Neural cell (in vitro differentiated cells): ENCODE measurements at regions not wholly inside any gene's neighbourhood (a gene's known extent, or its start where the extent isn't known, plus 50 kb on each side); places are given as distances from the start of the nearest gene placed in this dataset.

Experiments
- H2AFZ ChIP-seq: fragments of 200-600, 300-800 bp; sonication (generic), shearing (Covaris generic); 2 replicates; pipeline ENCODE4 v1.6.0; 2014; ENCODE audit warnings: low read depth, mild to moderate bottlenecking, antibody characterized with exemption, low read length, moderate library complexity
- H3F3A ChIP-seq: fragments of 200-600 bp; shearing (Covaris generic); 2 replicates; pipeline ENCODE4 v1.6.1; 2016; ENCODE audit warnings: mild to moderate bottlenecking, moderate library complexity, mixed read lengths, antibody characterized with exemption, low read length; ENCODE audit not compliant: insufficient read depth, poor library complexity, severe bottlenecking
- H3K27ac ChIP-seq: fragments of 200-600, 300-800 bp; sonication (generic), shearing (Covaris generic); 2 replicates; pipeline ENCODE4 v1.5.1; 2014; ENCODE audit warnings: mild to moderate bottlenecking, low read length, moderate library complexity
- H3K27me3 ChIP-seq: fragments of 300-800, 200-600 bp; sonication (generic), shearing (Covaris generic); 2 replicates; pipeline ENCODE4 v1.6.0; 2014; ENCODE audit warnings: mild to moderate bottlenecking, low read depth, low read length, moderate library complexity; ENCODE audit not compliant: insufficient read depth
- H3K36me3 ChIP-seq: fragments of 300-800, 200-600 bp; sonication (generic), shearing (Covaris generic); 2 replicates; pipeline ENCODE4 v1.5.1; 2014; ENCODE audit warnings: mild to moderate bottlenecking, antibody characterized with exemption, low read length, moderate library complexity; ENCODE audit not compliant: insufficient read depth
- H3K4me2 ChIP-seq: fragments of 300-800, 200-600 bp; sonication (generic), shearing (Covaris generic); 2 replicates; pipeline ENCODE4 v1.6.0; 2014; ENCODE audit warnings: mild to moderate bottlenecking, low read length
- H3K4me3 ChIP-seq: fragments of 300-800, 200-600 bp; sonication (generic), shearing (Covaris generic); 2 replicates; pipeline ENCODE4 v1.5.1; 2014; ENCODE audit warnings: mild to moderate bottlenecking, low read length, moderate library complexity
- H3K79me2 ChIP-seq: fragments of 200-600 bp; shearing (Covaris generic); replicated peaks from 2 replicates; pipeline ENCODE4 v1.6.0; 2014; ENCODE audit warnings: mild to moderate bottlenecking, low read length, moderate library complexity; ENCODE audit not compliant: insufficient read depth
- H3K9ac ChIP-seq: fragments of 300-800, 200-600 bp; sonication (generic), shearing (Covaris generic); 2 replicates; pipeline ENCODE4 v1.6.1; 2016; ENCODE audit warnings: mild to moderate bottlenecking, low read length, mixed read lengths
- H3K9me2 ChIP-seq: fragments of 200-600 bp; shearing (Covaris generic); 2 replicates; pipeline ENCODE4 v1.6.1; 2016; ENCODE audit warnings: mild to moderate bottlenecking, low read length, mixed read lengths; ENCODE audit not compliant: insufficient read depth
- H3K9me3 ChIP-seq: fragments of 200-600, 300-800 bp; sonication (generic), shearing (Covaris generic); 2 replicates; pipeline ENCODE4 v1.6.1; 2016; ENCODE audit warnings: mild to moderate bottlenecking, mixed run types, low read length, moderate library complexity, mixed read lengths
- H4K20me1 ChIP-seq: fragments of 200-600 bp; shearing (Covaris generic); 2 replicates; pipeline ENCODE4 v1.6.1; 2016; ENCODE audit warnings: mild to moderate bottlenecking, mixed run types; ENCODE audit not compliant: insufficient read depth
- EP300 ChIP-seq: fragments of 450-650 bp; conservative IDR thresholded peaks from 2 replicates; pipeline ENCODE4 v1.6.1; 2014; ENCODE audit warnings: antibody characterized with exemption, mild to moderate bottlenecking, moderate library complexity; ENCODE audit not compliant: poor library complexity, severe bottlenecking
- EZH2 ChIP-seq: fragments of 200-600, 300-800 bp; shearing (Covaris generic), sonication (generic); IDR thresholded peaks from 2 replicates; pipeline ENCODE4 v1.6.1; 2014; ENCODE audit warnings: antibody characterized with exemption, low read length, borderline replicate concordance, mild to moderate bottlenecking; ENCODE audit not compliant: insufficient read depth, poor library complexity, severe bottlenecking
- MXI1 ChIP-seq: fragments of 450-650 bp; conservative IDR thresholded peaks from 2 replicates; pipeline ENCODE4 v1.6.1; 2014; ENCODE audit warnings: antibody characterized with exemption, mild to moderate bottlenecking; ENCODE audit not compliant: poor library complexity, severe bottlenecking
- POLR2AphosphoS5 ChIP-seq: IDR thresholded peaks from 2 replicates; pipeline ENCODE4 v1.6.1; 2012
- RAD21 ChIP-seq: fragments of 450-650 bp; conservative IDR thresholded peaks from 2 replicates; pipeline ENCODE4 v1.6.1; 2014; ENCODE audit warnings: antibody characterized with exemption, mild to moderate bottlenecking, moderate library complexity
- SMC3 ChIP-seq: fragments of 450-650 bp; conservative IDR thresholded peaks from 2 replicates; pipeline ENCODE4 v1.6.1; 2014; ENCODE audit warnings: antibody characterized with exemption, mild to moderate bottlenecking, moderate library complexity; ENCODE audit not compliant: poor library complexity
- TAF1 ChIP-seq: IDR thresholded peaks from 2 replicates; pipeline ENCODE4 v1.6.1; 2012; ENCODE audit warnings: low read depth
- TF ChIP-seq, protein P1 (sequence below): fragments of 450-650 bp; IDR thresholded peaks from 2 replicates; pipeline ENCODE4 v1.5.1; 2014; ENCODE audit warnings: antibody characterized with exemption, mild to moderate bottlenecking, moderate library complexity; ENCODE audit not compliant: poor library complexity, severe bottlenecking
- TF ChIP-seq, protein P2 (sequence below): IDR thresholded peaks from 2 replicates; pipeline ENCODE4 v1.6.1; 2012; ENCODE audit warnings: borderline replicate concordance

DNA sequence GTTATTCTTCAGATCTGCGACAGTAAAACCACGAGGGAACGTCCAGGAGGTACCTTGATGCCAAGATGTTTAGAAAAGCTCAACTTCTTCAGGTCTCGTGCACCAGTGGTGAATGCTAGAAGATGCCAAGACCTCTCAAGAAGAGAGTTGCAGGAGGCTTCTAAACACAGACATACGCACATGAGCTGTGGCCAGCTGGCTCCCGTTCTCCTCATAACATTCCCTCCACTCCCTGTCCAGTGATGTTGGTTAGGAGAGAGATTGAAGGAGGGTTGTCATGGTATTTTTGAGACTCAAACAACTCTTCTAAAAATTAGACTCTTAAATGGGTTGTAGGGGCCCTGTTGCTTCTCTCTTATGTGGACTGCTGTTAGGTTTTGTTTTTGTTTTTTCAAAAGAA lies 184.3 kb downstream of the QDPR start:
- H3K36me3 ChIP-seq, result no peaks in the 10 kb centered on the region

DNA sequence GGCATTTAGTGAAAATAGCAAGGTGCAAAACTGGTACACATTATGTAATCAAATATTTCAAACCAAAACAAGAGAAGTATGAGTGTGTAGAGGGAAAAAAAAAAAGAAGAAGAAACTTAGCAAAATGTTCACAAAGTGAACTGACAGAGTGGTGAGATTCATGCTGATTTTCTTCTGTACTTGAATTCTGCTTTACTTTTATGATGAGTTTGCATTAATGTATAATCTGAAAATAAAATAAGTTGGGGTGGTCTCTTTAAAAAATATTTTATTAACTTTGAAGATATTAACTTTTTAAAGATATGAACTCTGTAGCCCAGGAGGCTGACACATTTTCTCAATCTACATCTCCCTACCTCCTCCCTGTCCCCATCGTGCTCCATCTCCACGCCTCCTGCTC lies 185.1 kb downstream of the QDPR start:
- Histone ChIP-seq H3F3A (no peaks in the 10 kb centered on the region), H3K79me2 (no peaks in the 10 kb centered on the region), H3K4me3 (no peak overlapping the region), H3K9me2 (no peaks in the 10 kb centered on the region), H3K9me3 (no peaks in the 10 kb centered on the region), H3K27ac (no peak overlapping the region), H3K36me3 (no peaks in the 10 kb centered on the region), H3K9ac (no peak overlapping the region), H4K20me1 (no peaks in the 10 kb centered on the region), H2AFZ (no peak overlapping the region), H3K27me3 (no peaks in the 10 kb centered on the region), H3K4me2 (no peak overlapping the region)
- TF ChIP-seq POLR2AphosphoS5 (no peak), EZH2 (no peak), SMC3 (no peak), MXI1 (no peak), TAF1 (no peak), RAD21 (no peak)
- TF ChIP-seq, protein P1, sequence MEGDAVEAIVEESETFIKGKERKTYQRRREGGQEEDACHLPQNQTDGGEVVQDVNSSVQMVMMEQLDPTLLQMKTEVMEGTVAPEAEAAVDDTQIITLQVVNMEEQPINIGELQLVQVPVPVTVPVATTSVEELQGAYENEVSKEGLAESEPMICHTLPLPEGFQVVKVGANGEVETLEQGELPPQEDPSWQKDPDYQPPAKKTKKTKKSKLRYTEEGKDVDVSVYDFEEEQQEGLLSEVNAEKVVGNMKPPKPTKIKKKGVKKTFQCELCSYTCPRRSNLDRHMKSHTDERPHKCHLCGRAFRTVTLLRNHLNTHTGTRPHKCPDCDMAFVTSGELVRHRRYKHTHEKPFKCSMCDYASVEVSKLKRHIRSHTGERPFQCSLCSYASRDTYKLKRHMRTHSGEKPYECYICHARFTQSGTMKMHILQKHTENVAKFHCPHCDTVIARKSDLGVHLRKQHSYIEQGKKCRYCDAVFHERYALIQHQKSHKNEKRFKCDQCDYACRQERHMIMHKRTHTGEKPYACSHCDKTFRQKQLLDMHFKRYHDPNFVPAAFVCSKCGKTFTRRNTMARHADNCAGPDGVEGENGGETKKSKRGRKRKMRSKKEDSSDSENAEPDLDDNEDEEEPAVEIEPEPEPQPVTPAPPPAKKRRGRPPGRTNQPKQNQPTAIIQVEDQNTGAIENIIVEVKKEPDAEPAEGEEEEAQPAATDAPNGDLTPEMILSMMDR, result no peak
- TF ChIP-seq, protein P2, sequence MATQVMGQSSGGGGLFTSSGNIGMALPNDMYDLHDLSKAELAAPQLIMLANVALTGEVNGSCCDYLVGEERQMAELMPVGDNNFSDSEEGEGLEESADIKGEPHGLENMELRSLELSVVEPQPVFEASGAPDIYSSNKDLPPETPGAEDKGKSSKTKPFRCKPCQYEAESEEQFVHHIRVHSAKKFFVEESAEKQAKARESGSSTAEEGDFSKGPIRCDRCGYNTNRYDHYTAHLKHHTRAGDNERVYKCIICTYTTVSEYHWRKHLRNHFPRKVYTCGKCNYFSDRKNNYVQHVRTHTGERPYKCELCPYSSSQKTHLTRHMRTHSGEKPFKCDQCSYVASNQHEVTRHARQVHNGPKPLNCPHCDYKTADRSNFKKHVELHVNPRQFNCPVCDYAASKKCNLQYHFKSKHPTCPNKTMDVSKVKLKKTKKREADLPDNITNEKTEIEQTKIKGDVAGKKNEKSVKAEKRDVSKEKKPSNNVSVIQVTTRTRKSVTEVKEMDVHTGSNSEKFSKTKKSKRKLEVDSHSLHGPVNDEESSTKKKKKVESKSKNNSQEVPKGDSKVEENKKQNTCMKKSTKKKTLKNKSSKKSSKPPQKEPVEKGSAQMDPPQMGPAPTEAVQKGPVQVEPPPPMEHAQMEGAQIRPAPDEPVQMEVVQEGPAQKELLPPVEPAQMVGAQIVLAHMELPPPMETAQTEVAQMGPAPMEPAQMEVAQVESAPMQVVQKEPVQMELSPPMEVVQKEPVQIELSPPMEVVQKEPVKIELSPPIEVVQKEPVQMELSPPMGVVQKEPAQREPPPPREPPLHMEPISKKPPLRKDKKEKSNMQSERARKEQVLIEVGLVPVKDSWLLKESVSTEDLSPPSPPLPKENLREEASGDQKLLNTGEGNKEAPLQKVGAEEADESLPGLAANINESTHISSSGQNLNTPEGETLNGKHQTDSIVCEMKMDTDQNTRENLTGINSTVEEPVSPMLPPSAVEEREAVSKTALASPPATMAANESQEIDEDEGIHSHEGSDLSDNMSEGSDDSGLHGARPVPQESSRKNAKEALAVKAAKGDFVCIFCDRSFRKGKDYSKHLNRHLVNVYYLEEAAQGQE, result no peak

More for the DNA sequence above, 184.3 kb downstream of the QDPR start:
- H3F3A ChIP-seq, result no peaks in the 10 kb centered on the region
- H3K9me2 ChIP-seq, result no peaks in the 10 kb centered on the region
- no peaks in the 10 kb centered on the region for H3K27me3 ChIP-seq
- no peaks in the 10 kb centered on the region for H4K20me1 ChIP-seq
- no peak overlapping the region for H3K4me3 ChIP-seq
- no peak overlapping the region for H3K27ac ChIP-seq
- no peaks in the 10 kb centered on the region for H3K79me2 ChIP-seq
- H3K9me3 ChIP-seq, result no peaks in the 10 kb centered on the region
- no peak overlapping the region for H2AFZ ChIP-seq
- H3K4me2 ChIP-seq, result no peak overlapping the region
- H3K9ac ChIP-seq, result no peak overlapping the region
- TF ChIP-seq, protein P2, result no peak
- TF ChIP-seq EP300 (no peak), SMC3 (no peak), EZH2 (no peak), TAF1 (no peak), MXI1 (no peak), RAD21 (no peak), POLR2AphosphoS5 (no peak)
- TF ChIP-seq, protein P1, result no peak
